HCT116 (cell line): ENCODE measurements at regions not wholly inside any gene's neighbourhood (a gene's known extent, or its start where the extent isn't known, plus 50 kb on each side); places are given as distances from the start of the nearest gene placed in this dataset.

Source experiments
- ATAC-seq: fragments of 200-7000 bp; cut with Tn5 transposase; 2 replicates; pipeline ENCODE4 v1.9.1; 2020; ENCODE audit warnings: mild to moderate bottlenecking, moderate library complexity
- BruUV-seq: library from RNA; stranded (reverse); fragments of 400-500 nt; replicated peaks from 2 replicates; lab custom pipeline; 2021; lab: Mats Ljungman, UMichigan
- CTCF ChIA-PET: fragments of 300-600 bp; sonication (Branson Sonifier 250); formaldehyde crosslinking; loops from one replicate; lab custom pipeline; 2021; ENCODE audit warnings: antibody characterized with exemption; lab: Charles Lee
- POLR2A ChIA-PET: fragments of 300-600, 350-600 bp; sonication (Branson Sonifier 250); formaldehyde crosslinking; loops from one replicate; lab custom pipeline; 2021; ENCODE audit warnings: antibody characterized with exemption; lab: Charles Lee
- RAD21 ChIA-PET, 2 experiments: fragments of 300-600 bp; sonication (Branson Sonifier 250); formaldehyde crosslinking; loops; one replicate each; lab custom pipeline; 2023; ENCODE audit warnings: low total read pairs in 2 of 2; ENCODE audit not compliant: uncharacterized antibody in 2 of 2, unreplicated experiment in 2 of 2, low non-redundant PET in 1 of 2; lab: Charles Lee
- DNase-seq: peaks from one replicate; pipeline ENCODE4 v3.0.0-alpha.2; 2010; ENCODE audit warnings: low read depth, low spot score
- H2AFZ ChIP-seq: fragments of 200-600 bp; shearing (Covaris generic), sonication (generic); 2 replicates; pipeline ENCODE4 v1.6.1; 2017; ENCODE audit warnings: low read depth, mixed run types, mixed read lengths, antibody characterized with exemption, low read length; ENCODE audit not compliant: poor library complexity, severe bottlenecking
- H3K27ac ChIP-seq: 2 replicates; pipeline ENCODE4 v1.5.1; 2012; ENCODE audit warnings: low read depth, low read length
- H3K27me3 ChIP-seq: fragments of 200-600 bp; sonication (generic); 2 replicates; pipeline ENCODE4 v1.6.1; 2016; ENCODE audit warnings: mixed run types, low read length, mixed read lengths; ENCODE audit not compliant: insufficient read depth
- H3K36me3 ChIP-seq, 2 experiments: fragments of 200-500 bp in 1 of 2; fragments of 200-600 bp in 1 of 2; sonication (Bioruptor generic) in 1 of 2; sonication (generic) in 1 of 2; 2 replicates each; pipeline versions ENCODE4 v1.5.1 to v1.6.1; 2014 to 2016; ENCODE audit warnings: low read length in 2 of 2, inconsistent platforms in 1 of 2, mixed read lengths in 1 of 2, mixed run types in 1 of 2; ENCODE audit not compliant: insufficient read depth in 2 of 2, control insufficient read depth in 1 of 2
- H3K4me1 ChIP-seq, 2 experiments: fragments of 200-600 bp in 1 of 2; sonication (generic) in 1 of 2; 2 replicates each; pipeline versions ENCODE4 v1.5.1 to v1.6.1; 2012 to 2017; ENCODE audit warnings: low read length in 2 of 2, inconsistent platforms in 1 of 2, mild to moderate bottlenecking in 1 of 2, mixed read lengths in 1 of 2, mixed run types in 1 of 2, moderate library complexity in 1 of 2; ENCODE audit not compliant: insufficient read depth in 2 of 2, control insufficient read depth in 1 of 2
- H3K4me2 ChIP-seq: fragments of 200-600 bp; sonication (generic); 2 replicates; pipeline ENCODE4 v1.6.1; 2017; ENCODE audit warnings: mixed run types, low read length, mixed read lengths
- H3K4me3 ChIP-seq, 2 experiments: fragments of 200-600 bp in 1 of 2; sonication (generic) in 1 of 2; replicated peaks in 1 of 2; 2 replicates each; pipeline ENCODE4 v1.5.1; 2011 to 2016; ENCODE audit warnings: low read length in 2 of 2, control low read depth in 1 of 2, low read depth in 1 of 2, mild to moderate bottlenecking in 1 of 2, mixed read lengths in 1 of 2, mixed run types in 1 of 2
- H3K79me2 ChIP-seq: fragments of 200-600 bp; sonication (generic); 2 replicates; pipeline ENCODE4 v1.6.1; 2017; ENCODE audit warnings: mild to moderate bottlenecking, mixed run types, low read length, moderate library complexity, mixed read lengths; ENCODE audit not compliant: insufficient read depth
- H3K9ac ChIP-seq: fragments of 200-600 bp; sonication (generic); 2 replicates; pipeline ENCODE4 v1.6.1; 2016; ENCODE audit warnings: low read length, mixed read lengths
- H3K9me2 ChIP-seq: fragments of 200-600 bp; sonication (generic), shearing (Covaris generic); 2 replicates; pipeline ENCODE4 v1.6.1; 2017; ENCODE audit warnings: mixed run types, mild to moderate bottlenecking, moderate library complexity; ENCODE audit not compliant: insufficient read depth
- H3K9me3 ChIP-seq, 2 experiments: fragments of 200-500 bp in 1 of 2; fragments of 200-600 bp in 1 of 2; sonication (Bioruptor generic) in 1 of 2; sonication (generic) in 1 of 2; 2 replicates each; pipeline ENCODE4 v1.6.1; 2014 to 2017; ENCODE audit warnings: low read length in 2 of 2, mixed read lengths in 2 of 2, inconsistent platforms in 1 of 2, low read depth in 1 of 2, mild to moderate bottlenecking in 1 of 2, mixed run types in 1 of 2, moderate library complexity in 1 of 2; ENCODE audit not compliant: control insufficient read depth in 1 of 2, insufficient read depth in 1 of 2
- H4K20me1 ChIP-seq: fragments of 200-600 bp; sonication (generic), shearing (Covaris generic); 2 replicates; pipeline ENCODE4 v1.6.1; 2017; ENCODE audit warnings: mixed run types, mild to moderate bottlenecking, moderate library complexity; ENCODE audit not compliant: insufficient read depth
- EGR1 ChIP-seq: IDR thresholded peaks from 2 replicates; pipeline ENCODE4 v1.6.1; 2012; ENCODE audit warnings: low read depth
- EZH2phosphoT487 ChIP-seq: fragments of 200-600 bp; IDR thresholded peaks from 2 replicates; pipeline ENCODE4 v1.6.1; 2018; ENCODE audit warnings: antibody characterized with exemption, borderline replicate concordance
- FOSL1 ChIP-seq: IDR thresholded peaks from 2 replicates; pipeline ENCODE4 v1.6.1; 2012; ENCODE audit warnings: low read depth
- POLR2A ChIP-seq: IDR thresholded peaks from 2 replicates; pipeline ENCODE4 v1.7.0; 2011; ENCODE audit warnings: borderline replicate concordance; ENCODE audit not compliant: insufficient read depth, insufficient read length; ENCODE audit errors: extremely low read depth
- POLR2AphosphoS5 ChIP-seq: IDR thresholded peaks from 2 replicates; pipeline ENCODE4 v1.6.1; 2011; ENCODE audit warnings: mild to moderate bottlenecking, low read depth, low read length, moderate library complexity
- SP1 ChIP-seq: IDR thresholded peaks from 2 replicates; pipeline ENCODE4 v1.6.1; 2012; ENCODE audit warnings: low read depth
- SRF ChIP-seq: IDR thresholded peaks from 2 replicates; pipeline ENCODE4 v1.6.1; 2012; ENCODE audit warnings: low read depth
- TCF7L2 ChIP-seq: IDR thresholded peaks from 2 replicates; pipeline ENCODE4 v1.7.0; 2011; ENCODE audit warnings: borderline replicate concordance, inconsistent platforms; ENCODE audit not compliant: insufficient read depth, insufficient read length; ENCODE audit errors: extremely low read depth
- YY1 ChIP-seq: IDR thresholded peaks from 2 replicates; pipeline ENCODE4 v1.6.1; 2011; ENCODE audit warnings: low read length, low read depth, moderate library complexity, mild to moderate bottlenecking; ENCODE audit not compliant: insufficient replicate concordance; ENCODE audit errors: extremely low read depth
- intact Hi-C: fragments of 100-400 bp; cut with micrococcal nuclease; formaldehyde crosslinking; loops from 2 replicates; pipeline ENCODE4 v1.10.0; 2022
- TF ChIP-seq, protein P1 (sequence below): IDR thresholded peaks from 2 replicates; pipeline ENCODE4 v1.6.1; 2012
- TF ChIP-seq, protein P2 (sequence below), 3 experiments: fragments of 200-600 bp in 1 of 3; sonication (generic) in 1 of 3; IDR thresholded peaks in 2 of 3; conservative IDR thresholded peaks in 1 of 3; 2 replicates each; pipeline ENCODE4 v1.5.1; 2012 to 2017; ENCODE audit warnings: low read depth in 2 of 3, low read length in 2 of 3, antibody characterized with exemption in 1 of 3, borderline replicate concordance in 1 of 3, control low read depth in 1 of 3, mild to moderate bottlenecking in 1 of 3, mixed read lengths in 1 of 3, mixed run types in 1 of 3, moderate library complexity in 1 of 3; ENCODE audit not compliant: insufficient read depth in 1 of 3
- TF ChIP-seq, protein P3 (sequence below): IDR thresholded peaks from 2 replicates; pipeline ENCODE4 v1.6.1; 2011; ENCODE audit warnings: mild to moderate bottlenecking, low read length, moderate library complexity; ENCODE audit not compliant: insufficient replicate concordance; ENCODE audit errors: extremely low read depth

DNA sequence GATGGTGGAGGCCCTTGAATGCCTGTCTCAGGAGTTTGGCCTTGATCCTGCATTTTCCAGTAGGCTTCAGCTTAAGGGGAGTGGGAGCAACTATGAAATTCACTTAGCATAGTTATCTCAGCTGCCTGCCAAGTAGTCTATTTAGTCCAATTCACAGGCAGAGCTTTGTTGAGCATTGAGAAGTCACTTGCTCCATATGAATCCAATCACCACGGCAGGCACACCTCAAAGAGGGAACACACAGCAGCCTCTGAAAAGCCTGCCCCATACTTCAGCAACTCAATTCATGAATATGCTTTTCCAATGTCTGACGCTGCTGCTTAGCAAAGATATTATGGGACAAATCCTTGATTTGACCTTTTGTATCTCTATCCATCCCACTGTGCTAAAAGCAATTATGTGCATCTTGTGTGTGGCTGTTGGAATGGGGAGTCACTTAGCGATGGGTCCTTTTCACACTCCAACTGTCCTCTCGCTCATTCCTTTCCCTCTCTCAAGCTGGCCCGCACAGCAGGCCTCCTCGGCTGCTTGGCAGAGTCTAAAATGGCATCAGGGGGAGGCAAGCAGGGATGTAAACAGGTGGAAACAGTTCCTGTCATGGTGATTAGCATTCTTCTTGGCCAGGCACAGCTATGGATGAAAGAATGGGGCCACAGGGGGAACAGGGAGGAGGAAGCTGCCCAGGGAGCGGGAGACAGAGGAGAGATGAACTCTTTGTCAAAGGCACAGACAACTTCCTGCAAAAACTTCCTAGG lies 56.0 kb upstream of the LRPPRC start:
- TF ChIP-seq TCF7L2 (no peak), POLR2A (no peak), SRF (no peak), POLR2AphosphoS5 (no peak), SP1 (no peak), YY1 (no peak), FOSL1 (no peak), EGR1 (no peak), EZH2phosphoT487 (no peak)
- TF ChIP-seq, protein P1, sequence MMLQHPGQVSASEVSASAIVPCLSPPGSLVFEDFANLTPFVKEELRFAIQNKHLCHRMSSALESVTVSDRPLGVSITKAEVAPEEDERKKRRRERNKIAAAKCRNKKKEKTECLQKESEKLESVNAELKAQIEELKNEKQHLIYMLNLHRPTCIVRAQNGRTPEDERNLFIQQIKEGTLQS: no peak
- TF ChIP-seq, protein P2, sequence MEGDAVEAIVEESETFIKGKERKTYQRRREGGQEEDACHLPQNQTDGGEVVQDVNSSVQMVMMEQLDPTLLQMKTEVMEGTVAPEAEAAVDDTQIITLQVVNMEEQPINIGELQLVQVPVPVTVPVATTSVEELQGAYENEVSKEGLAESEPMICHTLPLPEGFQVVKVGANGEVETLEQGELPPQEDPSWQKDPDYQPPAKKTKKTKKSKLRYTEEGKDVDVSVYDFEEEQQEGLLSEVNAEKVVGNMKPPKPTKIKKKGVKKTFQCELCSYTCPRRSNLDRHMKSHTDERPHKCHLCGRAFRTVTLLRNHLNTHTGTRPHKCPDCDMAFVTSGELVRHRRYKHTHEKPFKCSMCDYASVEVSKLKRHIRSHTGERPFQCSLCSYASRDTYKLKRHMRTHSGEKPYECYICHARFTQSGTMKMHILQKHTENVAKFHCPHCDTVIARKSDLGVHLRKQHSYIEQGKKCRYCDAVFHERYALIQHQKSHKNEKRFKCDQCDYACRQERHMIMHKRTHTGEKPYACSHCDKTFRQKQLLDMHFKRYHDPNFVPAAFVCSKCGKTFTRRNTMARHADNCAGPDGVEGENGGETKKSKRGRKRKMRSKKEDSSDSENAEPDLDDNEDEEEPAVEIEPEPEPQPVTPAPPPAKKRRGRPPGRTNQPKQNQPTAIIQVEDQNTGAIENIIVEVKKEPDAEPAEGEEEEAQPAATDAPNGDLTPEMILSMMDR (IDR thresholded peaks at IDR 0.05 in 2 of 3, conservative IDR thresholded peaks at IDR 0.05 in 1 of 3; ENCODE audit: borderline replicate concordance in 1 of 3, insufficient read depth in 1 of 3, low read depth in 2 of 3, low read length in 2 of 3): no peak
- TF ChIP-seq, protein P3, sequence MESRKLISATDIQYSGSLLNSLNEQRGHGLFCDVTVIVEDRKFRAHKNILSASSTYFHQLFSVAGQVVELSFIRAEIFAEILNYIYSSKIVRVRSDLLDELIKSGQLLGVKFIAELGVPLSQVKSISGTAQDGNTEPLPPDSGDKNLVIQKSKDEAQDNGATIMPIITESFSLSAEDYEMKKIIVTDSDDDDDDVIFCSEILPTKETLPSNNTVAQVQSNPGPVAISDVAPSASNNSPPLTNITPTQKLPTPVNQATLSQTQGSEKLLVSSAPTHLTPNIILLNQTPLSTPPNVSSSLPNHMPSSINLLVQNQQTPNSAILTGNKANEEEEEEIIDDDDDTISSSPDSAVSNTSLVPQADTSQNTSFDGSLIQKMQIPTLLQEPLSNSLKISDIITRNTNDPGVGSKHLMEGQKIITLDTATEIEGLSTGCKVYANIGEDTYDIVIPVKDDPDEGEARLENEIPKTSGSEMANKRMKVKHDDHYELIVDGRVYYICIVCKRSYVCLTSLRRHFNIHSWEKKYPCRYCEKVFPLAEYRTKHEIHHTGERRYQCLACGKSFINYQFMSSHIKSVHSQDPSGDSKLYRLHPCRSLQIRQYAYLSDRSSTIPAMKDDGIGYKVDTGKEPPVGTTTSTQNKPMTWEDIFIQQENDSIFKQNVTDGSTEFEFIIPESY: no peak
- RAD21 ChIA-PET: no interaction called here
- Histone ChIP-seq H3K27ac (no peak overlapping the region), H3K4me2 (no peak overlapping the region), H3K9me3 (no peaks in the 10 kb centered on the region), H3K36me3 (no peaks in the 10 kb centered on the region), H3K79me2 (no peaks in the 10 kb centered on the region), H3K4me3 (no peak overlapping the region), H2AFZ (no peak overlapping the region), H3K4me1 (no peaks in the 10 kb centered on the region), H3K9ac (no peak overlapping the region), H3K9me2 (no peaks in the 10 kb centered on the region), H4K20me1 (no peaks in the 10 kb centered on the region), H3K27me3 (no peaks in the 10 kb centered on the region)
- no peak for DNase-seq
- POLR2A ChIA-PET: no interaction called here
- intact Hi-C loops: no loop called here
- CTCF ChIA-PET: no interaction called here
- ATAC-seq: no peak
- BruUV-seq: no TSS peak
